Neural progenitor cell (in vitro differentiated cells): ENCODE measurements at regions not wholly inside any gene's neighbourhood (a gene's known extent, or its start where the extent isn't known, plus 50 kb on each side); places are given as distances from the start of the nearest gene placed in this dataset.

Source experiments
- DNase-seq: peaks from one replicate; pipeline ENCODE4 v3.0.0-alpha.2; 2016; ENCODE audit warnings: low spot score
- H2AFZ ChIP-seq: fragments of 200-600 bp; sonication (generic); replicated peaks from 2 replicates; pipeline ENCODE4 v1.6.1; 2016; ENCODE audit warnings: antibody characterized with exemption
- H3F3A ChIP-seq: fragments of 200-600 bp; sonication (generic); 2 replicates; pipeline ENCODE4 v1.6.1; 2016; ENCODE audit warnings: antibody characterized with exemption, low read depth
- H3K27ac ChIP-seq: fragments of 200-600 bp; sonication (generic); 2 replicates; pipeline ENCODE4 v1.5.1; 2016; ENCODE audit warnings: mild to moderate bottlenecking
- H3K27me3 ChIP-seq: fragments of 200-600 bp; sonication (generic); 2 replicates; pipeline ENCODE4 v1.6.1; 2016; ENCODE audit warnings: mild to moderate bottlenecking, moderate library complexity
- H3K36me3 ChIP-seq: fragments of 200-600 bp; sonication (generic); 2 replicates; pipeline ENCODE4 v1.5.1; 2016
- H3K4me1 ChIP-seq: fragments of 200-600 bp; sonication (generic); 2 replicates; pipeline ENCODE4 v1.6.1; 2016; ENCODE audit warnings: mixed run types
- H3K4me2 ChIP-seq: fragments of 200-600 bp; sonication (generic); 2 replicates; pipeline ENCODE4 v1.6.1; 2016
- H3K4me3 ChIP-seq: fragments of 200-600 bp; sonication (generic); 2 replicates; pipeline ENCODE4 v1.5.1; 2016
- H3K79me2 ChIP-seq: fragments of 200-600 bp; sonication (generic); 2 replicates; pipeline ENCODE4 v1.6.1; 2016; ENCODE audit warnings: low read depth
- H3K9ac ChIP-seq: fragments of 200-600 bp; sonication (generic); 2 replicates; pipeline ENCODE4 v1.6.1; 2016
- H3K9me3 ChIP-seq: fragments of 200-600 bp; sonication (generic); 2 replicates; pipeline ENCODE4 v1.5.1; 2016; ENCODE audit warnings: low read depth
- H4K20me1 ChIP-seq: fragments of 200-600 bp; sonication (generic); 2 replicates; pipeline ENCODE4 v1.6.1; 2016; ENCODE audit warnings: low read depth
- H3K27ac Mint-ChIP-seq: 3 replicates; pipeline ENCODE4 v1.8.0; 2021; ENCODE audit warnings: mixed read lengths
- H3K27me3 Mint-ChIP-seq: 2 replicates; pipeline ENCODE4 v1.8.0; 2022; ENCODE audit warnings: low read depth, mild to moderate bottlenecking, inconsistent platforms, moderate library complexity, mixed read lengths; ENCODE audit not compliant: insufficient read depth
- H3K36me3 Mint-ChIP-seq: 3 replicates; pipeline ENCODE4 v1.8.0; 2021; ENCODE audit warnings: mixed read lengths
- H3K4me1 Mint-ChIP-seq: 3 replicates; pipeline ENCODE4 v1.8.0; 2021; ENCODE audit warnings: mixed read lengths
- H3K4me3 Mint-ChIP-seq: 3 replicates; pipeline ENCODE4 v1.8.0; 2021; ENCODE audit warnings: mild to moderate bottlenecking, moderate library complexity, mixed read lengths
- H3K9me3 Mint-ChIP-seq: 3 replicates; pipeline ENCODE4 v1.8.0; 2020; ENCODE audit warnings: mixed read lengths
- CTCF ChIP-seq: fragments of 200-600 bp; sonication (generic); IDR thresholded peaks from 2 replicates; pipeline ENCODE4 v1.5.1; 2017; ENCODE audit warnings: antibody characterized with exemption, mild to moderate bottlenecking
- EZH2 ChIP-seq: fragments of 200-600 bp; sonication (generic); IDR thresholded peaks from 2 replicates; pipeline ENCODE4 v1.6.1; 2017; ENCODE audit warnings: antibody characterized with exemption, mild to moderate bottlenecking, moderate library complexity
- EZH2phosphoT487 ChIP-seq: fragments of 200-600 bp; sonication (generic); IDR thresholded peaks from 2 replicates; pipeline ENCODE4 v1.6.1; 2017; ENCODE audit warnings: antibody characterized with exemption

- Histone ChIP-seq H3K36me3 (no peaks in the 10 kb centered on the region), H3K4me2 (no peak overlapping the region), H3K4me3 (no peak overlapping the region), H3K79me2 (no peaks in the 10 kb centered on the region), H3K27ac (no peak overlapping the region), H2AFZ (no peak overlapping the region), H3K27me3 (no peaks in the 10 kb centered on the region), H3K9ac (no peak overlapping the region), H3K4me1 (no peaks in the 10 kb centered on the region), H3K9me3 (no peaks in the 10 kb centered on the region), H3F3A (no peaks in the 10 kb centered on the region), H4K20me1 (no peaks in the 10 kb centered on the region)
- Mint-ChIP-seq H3K36me3 (no peaks in the 10 kb centered on the region), H3K27me3 (peaks cover 6% of the 10 kb centered on the region), H3K4me1 (peaks cover 18% of the 10 kb centered on the region), H3K27ac (no peak overlapping the region), H3K4me3 (no peak overlapping the region), H3K9me3 (peaks cover 8% of the 10 kb centered on the region)
- TF ChIP-seq EZH2phosphoT487 (no peak), EZH2 (no peak), CTCF (no peak)
- DNase-seq, result no peak
Measured at GRCh38 chr6:163719028-163719742, 304.7 kb downstream of the QKI start.

GRCh38 chr6:163718537-163718936, 304.0 kb downstream of the QKI start:
- H3K27ac ChIP-seq, result no peak overlapping the region
- H3K36me3 ChIP-seq, result no peaks in the 10 kb centered on the region
- no peak for TF ChIP-seq EZH2phosphoT487
- TF ChIP-seq CTCF, result no peak
- TF ChIP-seq EZH2, result no peak
- H3K9ac ChIP-seq, result no peak overlapping the region
- H3K9me3 ChIP-seq, result no peaks in the 10 kb centered on the region
- Mint-ChIP-seq H3K4me1 (peaks cover 16% of the 10 kb centered on the region), H3K36me3 (no peaks in the 10 kb centered on the region), H3K4me3 (no peak overlapping the region), H3K27ac (no peak overlapping the region), H3K9me3 (peaks cover 8% of the 10 kb centered on the region), H3K27me3 (peaks cover 6% of the 10 kb centered on the region)
- no peaks in the 10 kb centered on the region for H3K79me2 ChIP-seq
- H4K20me1 ChIP-seq, result no peaks in the 10 kb centered on the region
- DNase-seq, result no peak
- H3K4me1 ChIP-seq, result no peaks in the 10 kb centered on the region
- H3K4me3 ChIP-seq, result no peak overlapping the region
- no peaks in the 10 kb centered on the region for H3K27me3 ChIP-seq
- H3K4me2 ChIP-seq, result no peak overlapping the region
- no peaks in the 10 kb centered on the region for H3F3A ChIP-seq
- H2AFZ ChIP-seq, result no peak overlapping the region

- no peak overlapping the region for H2AFZ ChIP-seq
- H3K79me2 ChIP-seq, result no peaks in the 10 kb centered on the region
- Mint-ChIP-seq H3K27me3 (peaks cover 3% of the 10 kb centered on the region), H3K4me3 (no peak overlapping the region), H3K36me3 (no peaks in the 10 kb centered on the region), H3K9me3 (peaks cover 8% of the 10 kb centered on the region), H3K27ac (no peak overlapping the region), H3K4me1 (peaks cover 11% of the 10 kb centered on the region)
- no peaks in the 10 kb centered on the region for H3F3A ChIP-seq
- H3K9ac ChIP-seq, result no peak overlapping the region
- H3K27me3 ChIP-seq, result no peaks in the 10 kb centered on the region
- TF ChIP-seq CTCF (no peak), EZH2phosphoT487 (no peak), EZH2 (no peak)
- H3K27ac ChIP-seq, result no peak overlapping the region
- no peak overlapping the region for H3K4me2 ChIP-seq
- H4K20me1 ChIP-seq, result no peaks in the 10 kb centered on the region
- no peak for DNase-seq
- no peaks in the 10 kb centered on the region for H3K4me1 ChIP-seq
- H3K36me3 ChIP-seq, result no peaks in the 10 kb centered on the region
- no peaks in the 10 kb centered on the region for H3K9me3 ChIP-seq
- H3K4me3 ChIP-seq, result no peak overlapping the region
Measured at GRCh38 chr6:163717106-163717764, 302.7 kb downstream of the QKI start.
